Epithelial cell of esophagus (primary cell): ENCODE measurements at regions not wholly inside any gene's neighbourhood (a gene's known extent, or its start where the extent isn't known, plus 50 kb on each side); places are given as distances from the start of the nearest gene placed in this dataset.

Experiments
- DNase-seq: peaks from one replicate; pipeline ENCODE4 v3.0.0; 2010; ENCODE audit warnings: low read depth
- H3K4me3 ChIP-seq: 2 replicates; pipeline ENCODE4 v1.5.1; 2011; ENCODE audit warnings: mild to moderate bottlenecking, low read length, control low read depth
- CTCF ChIP-seq: IDR thresholded peaks from 2 replicates; pipeline ENCODE4 v1.5.1; 2011; ENCODE audit warnings: low read depth, mild to moderate bottlenecking, low read length, control low read depth, inconsistent platforms; ENCODE audit not compliant: insufficient read depth; ENCODE audit errors: missing control alignments

GRCh38 chr5:74988273-74988983, 63.9 kb downstream of the GCNT4 start:
- DNase-seq: no peak
- TF ChIP-seq CTCF: no peak
- no peak overlapping the region for H3K4me3 ChIP-seq

GRCh38 chr5:74978345-74978744, 74.0 kb downstream of the GCNT4 start:
- DNase-seq: no peak
- no peak overlapping the region for H3K4me3 ChIP-seq
- no peak for TF ChIP-seq CTCF

- no peak for DNase-seq
- no peak for TF ChIP-seq CTCF
- no peak overlapping the region for H3K4me3 ChIP-seq
Measured at GRCh38 chr5:74977471-74977870, 74.9 kb downstream of the GCNT4 start.

GRCh38 chr5:74976651-74977050, 75.7 kb downstream of the GCNT4 start:
- TF ChIP-seq CTCF: no peak
- no peak overlapping the region for H3K4me3 ChIP-seq
- no peak for DNase-seq

GRCh38 chr5:74975582-74975981, 76.8 kb downstream of the GCNT4 start:
- DNase-seq: no peak
- no peak for TF ChIP-seq CTCF
- H3K4me3 ChIP-seq: no peak overlapping the region

GRCh38 chr5:74974451-74975091, 77.8 kb downstream of the GCNT4 start:
- TF ChIP-seq CTCF: no peak
- DNase-seq: no peak
- no peak overlapping the region for H3K4me3 ChIP-seq

- no peak overlapping the region for H3K4me3 ChIP-seq
- no peak for TF ChIP-seq CTCF
- DNase-seq: no peak
Measured at GRCh38 chr5:74973694-74974093, 78.7 kb downstream of the GCNT4 start.
